H1 (cell line): ENCODE measurements at regions not wholly inside any gene's neighbourhood (a gene's known extent, or its start where the extent isn't known, plus 50 kb on each side); places are given as distances from the start of the nearest gene placed in this dataset.
"Not testable (repeated sequence)": the region's sequence is repeated elsewhere in the genome, so short reads cannot be mapped to it uniquely, and the experiment has no call there.

Source experiments
- ATF2 ChIP-seq: IDR thresholded peaks from 2 replicates; pipeline ENCODE4 v1.6.1; 2012; ENCODE audit warnings: low read length, inconsistent platforms
- CTCF ChIP-seq, 3 experiments: IDR thresholded peaks; 1 replicate in 2 of 3; 2 replicates in 1 of 3; pipeline versions ENCODE4 v1.5.1 to v1.6.1; 2011; ENCODE audit warnings: low read length in 3 of 3, mild to moderate bottlenecking in 3 of 3, inconsistent platforms in 2 of 3, low read depth in 1 of 3, moderate library complexity in 1 of 3; ENCODE audit not compliant: insufficient read depth in 1 of 3; ENCODE audit errors: control extremely low read depth in 1 of 3
- EP300 ChIP-seq, 2 experiments: IDR thresholded peaks; 1 replicate in 1 of 2; 2 replicates in 1 of 2; pipeline ENCODE4 v1.6.1; 2011 to 2012; ENCODE audit warnings: low read depth in 2 of 2, low read length in 2 of 2, mild to moderate bottlenecking in 2 of 2, borderline replicate concordance in 1 of 2, inconsistent platforms in 1 of 2, moderate library complexity in 1 of 2
- EZH2 ChIP-seq: fragments of 200-600 bp; sonication (generic); IDR thresholded peaks from 2 replicates; pipeline ENCODE4 v1.7.1; 2012; ENCODE audit warnings: low read depth, mild to moderate bottlenecking, moderate library complexity, low read length, inconsistent platforms; ENCODE audit not compliant: severe bottlenecking
- HDAC6 ChIP-seq: IDR thresholded peaks from one replicate; pipeline ENCODE4 v1.7.1; 2012; ENCODE audit warnings: low read depth, mild to moderate bottlenecking, inconsistent platforms, low read length, moderate library complexity
- KDM1A ChIP-seq: fragments of 200-600, 300-600 bp; sonication (generic); IDR thresholded peaks from 2 replicates; pipeline ENCODE4 v1.7.1; 2016; ENCODE audit warnings: mild to moderate bottlenecking, low read length, borderline replicate concordance
- NANOG ChIP-seq: IDR thresholded peaks from 2 replicates; pipeline ENCODE4 v1.6.1; 2011; ENCODE audit warnings: low read length, low read depth, mild to moderate bottlenecking, inconsistent platforms; ENCODE audit not compliant: insufficient read depth, poor library complexity, severe bottlenecking
- POLR2A ChIP-seq, 2 experiments: IDR thresholded peaks; 1 replicate in 1 of 2; 2 replicates in 1 of 2; pipeline ENCODE4 v1.6.1; 2011; ENCODE audit warnings: low read depth in 2 of 2, low read length in 2 of 2, mild to moderate bottlenecking in 2 of 2; ENCODE audit errors: control extremely low read depth in 1 of 2
- RBBP5 ChIP-seq: IDR thresholded peaks from 2 replicates; pipeline ENCODE4 v1.7.1; 2012; ENCODE audit warnings: low read depth, mild to moderate bottlenecking, inconsistent platforms, low read length, moderate library complexity, borderline replicate concordance
- SIN3A ChIP-seq, 2 experiments: IDR thresholded peaks in 1 of 2; conservative IDR thresholded peaks in 1 of 2; 2 replicates each; pipeline ENCODE4 v1.6.1; 2011 to 2012; ENCODE audit warnings: low read length in 2 of 2, improper control_type of control experiment in 1 of 2, low read depth in 1 of 2, mild to moderate bottlenecking in 1 of 2
- SP2 ChIP-seq: IDR thresholded peaks from 2 replicates; pipeline ENCODE4 v1.6.1; 2012; ENCODE audit warnings: mild to moderate bottlenecking, low read length, inconsistent platforms
- YY1 ChIP-seq: IDR thresholded peaks from 2 replicates; pipeline ENCODE4 v1.6.1; 2011; ENCODE audit warnings: low read depth, mild to moderate bottlenecking, low read length

GRCh38 chr5:91448079-91448478, 65.0 kb upstream of the ARRDC3 start:
- not testable (repeated sequence) for TF ChIP-seq POLR2A (IDR thresholded peaks at IDR 0.05; ENCODE audit: control extremely low read depth in 1 of 2, low read depth in 2 of 2, low read length in 2 of 2); YY1; CTCF (IDR thresholded peaks at IDR 0.05; ENCODE audit: control extremely low read depth in 1 of 3, insufficient read depth in 1 of 3, low read depth in 1 of 3, low read length in 3 of 3); KDM1A; SIN3A (conservative IDR thresholded peaks at IDR 0.05 in 1 of 2, IDR thresholded peaks at IDR 0.05 in 1 of 2; ENCODE audit: low read depth in 1 of 2, low read length in 2 of 2); EZH2; SP2; NANOG; EP300 (IDR thresholded peaks at IDR 0.05; ENCODE audit: borderline replicate concordance in 1 of 2, low read depth in 2 of 2, low read length in 2 of 2); HDAC6; RBBP5; ATF2
